HCT116 (cell line): ENCODE measurements at regions not wholly inside any gene's neighbourhood (a gene's known extent, or its start where the extent isn't known, plus 50 kb on each side); places are given as distances from the start of the nearest gene placed in this dataset.

ENCODE experiments used
- ATAC-seq: fragments of 200-7000 bp; cut with Tn5 transposase; 2 replicates; pipeline ENCODE4 v1.9.1; 2020; ENCODE audit warnings: mild to moderate bottlenecking, moderate library complexity
- BruUV-seq: library from RNA; stranded (reverse); fragments of 400-500 nt; replicated peaks from 2 replicates; lab custom pipeline; 2021; lab: Mats Ljungman, UMichigan
- CTCF ChIA-PET: fragments of 300-600 bp; sonication (Branson Sonifier 250); formaldehyde crosslinking; loops from one replicate; lab custom pipeline; 2021; ENCODE audit warnings: antibody characterized with exemption; lab: Charles Lee
- POLR2A ChIA-PET: fragments of 300-600, 350-600 bp; sonication (Branson Sonifier 250); formaldehyde crosslinking; loops from one replicate; lab custom pipeline; 2021; ENCODE audit warnings: antibody characterized with exemption; lab: Charles Lee
- RAD21 ChIA-PET, 2 experiments: fragments of 300-600 bp; sonication (Branson Sonifier 250); formaldehyde crosslinking; loops; one replicate each; lab custom pipeline; 2023; ENCODE audit warnings: low total read pairs in 2 of 2; ENCODE audit not compliant: uncharacterized antibody in 2 of 2, unreplicated experiment in 2 of 2, low non-redundant PET in 1 of 2; lab: Charles Lee
- DNase-seq: peaks from one replicate; pipeline ENCODE4 v3.0.0-alpha.2; 2010; ENCODE audit warnings: low read depth, low spot score
- H2AFZ ChIP-seq: fragments of 200-600 bp; shearing (Covaris generic), sonication (generic); 2 replicates; pipeline ENCODE4 v1.6.1; 2017; ENCODE audit warnings: low read depth, mixed run types, mixed read lengths, antibody characterized with exemption, low read length; ENCODE audit not compliant: poor library complexity, severe bottlenecking
- H3K27ac ChIP-seq: 2 replicates; pipeline ENCODE4 v1.5.1; 2012; ENCODE audit warnings: low read depth, low read length
- H3K27me3 ChIP-seq: fragments of 200-600 bp; sonication (generic); 2 replicates; pipeline ENCODE4 v1.6.1; 2016; ENCODE audit warnings: mixed run types, low read length, mixed read lengths; ENCODE audit not compliant: insufficient read depth
- H3K36me3 ChIP-seq, 2 experiments: fragments of 200-500 bp in 1 of 2; fragments of 200-600 bp in 1 of 2; sonication (Bioruptor generic) in 1 of 2; sonication (generic) in 1 of 2; 2 replicates each; pipeline versions ENCODE4 v1.5.1 to v1.6.1; 2014 to 2016; ENCODE audit warnings: low read length in 2 of 2, inconsistent platforms in 1 of 2, mixed read lengths in 1 of 2, mixed run types in 1 of 2; ENCODE audit not compliant: insufficient read depth in 2 of 2, control insufficient read depth in 1 of 2
- H3K4me1 ChIP-seq, 2 experiments: fragments of 200-600 bp in 1 of 2; sonication (generic) in 1 of 2; 2 replicates each; pipeline versions ENCODE4 v1.5.1 to v1.6.1; 2012 to 2017; ENCODE audit warnings: low read length in 2 of 2, inconsistent platforms in 1 of 2, mild to moderate bottlenecking in 1 of 2, mixed read lengths in 1 of 2, mixed run types in 1 of 2, moderate library complexity in 1 of 2; ENCODE audit not compliant: insufficient read depth in 2 of 2, control insufficient read depth in 1 of 2
- H3K4me2 ChIP-seq: fragments of 200-600 bp; sonication (generic); 2 replicates; pipeline ENCODE4 v1.6.1; 2017; ENCODE audit warnings: mixed run types, low read length, mixed read lengths
- H3K4me3 ChIP-seq, 2 experiments: fragments of 200-600 bp in 1 of 2; sonication (generic) in 1 of 2; replicated peaks in 1 of 2; 2 replicates each; pipeline ENCODE4 v1.5.1; 2011 to 2016; ENCODE audit warnings: low read length in 2 of 2, control low read depth in 1 of 2, low read depth in 1 of 2, mild to moderate bottlenecking in 1 of 2, mixed read lengths in 1 of 2, mixed run types in 1 of 2
- H3K79me2 ChIP-seq: fragments of 200-600 bp; sonication (generic); 2 replicates; pipeline ENCODE4 v1.6.1; 2017; ENCODE audit warnings: mild to moderate bottlenecking, mixed run types, low read length, moderate library complexity, mixed read lengths; ENCODE audit not compliant: insufficient read depth
- H3K9ac ChIP-seq: fragments of 200-600 bp; sonication (generic); 2 replicates; pipeline ENCODE4 v1.6.1; 2016; ENCODE audit warnings: low read length, mixed read lengths
- H3K9me2 ChIP-seq: fragments of 200-600 bp; sonication (generic), shearing (Covaris generic); 2 replicates; pipeline ENCODE4 v1.6.1; 2017; ENCODE audit warnings: mixed run types, mild to moderate bottlenecking, moderate library complexity; ENCODE audit not compliant: insufficient read depth
- H3K9me3 ChIP-seq, 2 experiments: fragments of 200-500 bp in 1 of 2; fragments of 200-600 bp in 1 of 2; sonication (Bioruptor generic) in 1 of 2; sonication (generic) in 1 of 2; 2 replicates each; pipeline ENCODE4 v1.6.1; 2014 to 2017; ENCODE audit warnings: low read length in 2 of 2, mixed read lengths in 2 of 2, inconsistent platforms in 1 of 2, low read depth in 1 of 2, mild to moderate bottlenecking in 1 of 2, mixed run types in 1 of 2, moderate library complexity in 1 of 2; ENCODE audit not compliant: control insufficient read depth in 1 of 2, insufficient read depth in 1 of 2
- H4K20me1 ChIP-seq: fragments of 200-600 bp; sonication (generic), shearing (Covaris generic); 2 replicates; pipeline ENCODE4 v1.6.1; 2017; ENCODE audit warnings: mixed run types, mild to moderate bottlenecking, moderate library complexity; ENCODE audit not compliant: insufficient read depth
- CBX3 ChIP-seq: IDR thresholded peaks from 2 replicates; pipeline ENCODE4 v1.6.1; 2012; ENCODE audit warnings: low read depth
- CEBPB ChIP-seq: IDR thresholded peaks from 2 replicates; pipeline ENCODE4 v1.6.1; 2012; ENCODE audit warnings: low read depth
- EGR1 ChIP-seq: IDR thresholded peaks from 2 replicates; pipeline ENCODE4 v1.6.1; 2012; ENCODE audit warnings: low read depth
- EZH2phosphoT487 ChIP-seq: fragments of 200-600 bp; IDR thresholded peaks from 2 replicates; pipeline ENCODE4 v1.6.1; 2018; ENCODE audit warnings: antibody characterized with exemption, borderline replicate concordance
- POLR2A ChIP-seq: IDR thresholded peaks from 2 replicates; pipeline ENCODE4 v1.7.0; 2011; ENCODE audit warnings: borderline replicate concordance; ENCODE audit not compliant: insufficient read depth, insufficient read length; ENCODE audit errors: extremely low read depth
- SP1 ChIP-seq: IDR thresholded peaks from 2 replicates; pipeline ENCODE4 v1.6.1; 2012; ENCODE audit warnings: low read depth
- SRF ChIP-seq: IDR thresholded peaks from 2 replicates; pipeline ENCODE4 v1.6.1; 2012; ENCODE audit warnings: low read depth
- YY1 ChIP-seq: IDR thresholded peaks from 2 replicates; pipeline ENCODE4 v1.6.1; 2011; ENCODE audit warnings: low read length, low read depth, moderate library complexity, mild to moderate bottlenecking; ENCODE audit not compliant: insufficient replicate concordance; ENCODE audit errors: extremely low read depth
- ZFX ChIP-seq: fragments of 450-650 bp; IDR thresholded peaks from 2 replicates; pipeline ENCODE4 v1.6.1; 2017
- ZNF274 ChIP-seq: fragments of 200-500 bp; sonication (Bioruptor generic); IDR thresholded peaks from 2 replicates; pipeline ENCODE4 v1.6.1; 2014; ENCODE audit warnings: mild to moderate bottlenecking, low read depth, low read length, inconsistent platforms
- intact Hi-C: fragments of 100-400 bp; cut with micrococcal nuclease; formaldehyde crosslinking; loops from 2 replicates; pipeline ENCODE4 v1.10.0; 2022
- TF ChIP-seq, protein P1 (sequence below): IDR thresholded peaks from 2 replicates; pipeline ENCODE4 v1.6.1; 2012; ENCODE audit warnings: low read depth
- TF ChIP-seq, protein P2 (sequence below): IDR thresholded peaks from 2 replicates; pipeline ENCODE4 v1.6.1; 2012

DNA sequence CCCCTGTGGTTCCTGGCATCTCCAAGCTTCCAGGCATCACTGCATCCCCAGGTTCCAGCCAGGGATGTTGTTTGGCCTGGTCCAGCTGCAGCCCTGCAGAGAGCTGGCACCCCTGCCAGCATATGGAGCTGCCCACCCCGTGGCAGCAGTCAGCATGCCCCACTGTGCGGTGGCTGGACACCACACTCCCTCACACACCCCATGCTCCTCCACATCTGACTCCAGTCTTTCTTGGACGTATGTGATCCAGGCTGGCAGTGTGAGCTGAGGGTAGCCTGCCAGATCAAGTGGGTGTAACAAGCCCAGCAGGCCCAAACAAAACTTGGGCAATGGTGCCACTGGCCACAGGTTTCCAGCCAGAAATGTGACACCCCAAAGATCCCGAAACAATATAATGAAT, 620.4 kb downstream of the RWDD3 start (continued):
- TF ChIP-seq ZFX, result no peak
- TF ChIP-seq POLR2A, result no peak
- no peak for TF ChIP-seq EGR1

DNA sequence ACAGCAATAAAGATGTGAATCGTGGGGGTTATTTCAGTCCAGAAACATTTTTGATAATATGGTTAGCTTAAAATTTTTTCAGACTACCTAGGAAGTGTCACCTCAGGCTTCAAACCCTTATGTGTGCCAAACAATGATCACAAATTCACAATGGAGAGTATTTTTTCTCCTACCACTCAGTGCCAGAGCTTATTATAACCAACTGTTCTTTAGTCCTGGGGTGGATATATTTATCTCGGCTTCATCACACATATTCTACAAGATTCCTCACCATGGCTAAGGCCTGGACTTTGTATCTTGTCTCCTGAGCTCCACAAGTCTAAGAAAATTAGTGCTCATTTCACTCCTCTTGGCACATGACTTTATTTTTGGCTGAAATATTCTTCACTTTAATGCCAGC, 629.1 kb downstream of the RWDD3 start:
- H3K79me2 ChIP-seq, result no peaks in the 10 kb centered on the region
- H3K27ac ChIP-seq, result no peak overlapping the region
- no peak for TF ChIP-seq SRF
- TF ChIP-seq SP1, result no peak
- TF ChIP-seq CEBPB, result no peak
- TF ChIP-seq ZNF274, result no peak
- no peak for TF ChIP-seq ZFX
- no peak for TF ChIP-seq CBX3
- no peak for TF ChIP-seq EZH2phosphoT487
- TF ChIP-seq, protein P1, sequence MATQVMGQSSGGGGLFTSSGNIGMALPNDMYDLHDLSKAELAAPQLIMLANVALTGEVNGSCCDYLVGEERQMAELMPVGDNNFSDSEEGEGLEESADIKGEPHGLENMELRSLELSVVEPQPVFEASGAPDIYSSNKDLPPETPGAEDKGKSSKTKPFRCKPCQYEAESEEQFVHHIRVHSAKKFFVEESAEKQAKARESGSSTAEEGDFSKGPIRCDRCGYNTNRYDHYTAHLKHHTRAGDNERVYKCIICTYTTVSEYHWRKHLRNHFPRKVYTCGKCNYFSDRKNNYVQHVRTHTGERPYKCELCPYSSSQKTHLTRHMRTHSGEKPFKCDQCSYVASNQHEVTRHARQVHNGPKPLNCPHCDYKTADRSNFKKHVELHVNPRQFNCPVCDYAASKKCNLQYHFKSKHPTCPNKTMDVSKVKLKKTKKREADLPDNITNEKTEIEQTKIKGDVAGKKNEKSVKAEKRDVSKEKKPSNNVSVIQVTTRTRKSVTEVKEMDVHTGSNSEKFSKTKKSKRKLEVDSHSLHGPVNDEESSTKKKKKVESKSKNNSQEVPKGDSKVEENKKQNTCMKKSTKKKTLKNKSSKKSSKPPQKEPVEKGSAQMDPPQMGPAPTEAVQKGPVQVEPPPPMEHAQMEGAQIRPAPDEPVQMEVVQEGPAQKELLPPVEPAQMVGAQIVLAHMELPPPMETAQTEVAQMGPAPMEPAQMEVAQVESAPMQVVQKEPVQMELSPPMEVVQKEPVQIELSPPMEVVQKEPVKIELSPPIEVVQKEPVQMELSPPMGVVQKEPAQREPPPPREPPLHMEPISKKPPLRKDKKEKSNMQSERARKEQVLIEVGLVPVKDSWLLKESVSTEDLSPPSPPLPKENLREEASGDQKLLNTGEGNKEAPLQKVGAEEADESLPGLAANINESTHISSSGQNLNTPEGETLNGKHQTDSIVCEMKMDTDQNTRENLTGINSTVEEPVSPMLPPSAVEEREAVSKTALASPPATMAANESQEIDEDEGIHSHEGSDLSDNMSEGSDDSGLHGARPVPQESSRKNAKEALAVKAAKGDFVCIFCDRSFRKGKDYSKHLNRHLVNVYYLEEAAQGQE, result no peak
- TF ChIP-seq, protein P2, sequence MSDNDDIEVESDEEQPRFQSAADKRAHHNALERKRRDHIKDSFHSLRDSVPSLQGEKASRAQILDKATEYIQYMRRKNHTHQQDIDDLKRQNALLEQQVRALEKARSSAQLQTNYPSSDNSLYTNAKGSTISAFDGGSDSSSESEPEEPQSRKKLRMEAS, result no peak
- TF ChIP-seq EGR1, result no peak
- TF ChIP-seq YY1, result no peak
- TF ChIP-seq POLR2A, result no peak
- H3K27me3 ChIP-seq, result no peaks in the 10 kb centered on the region
- H3K9me2 ChIP-seq, result no peaks in the 10 kb centered on the region
- ChIA-PET CTCF (no interaction called here), POLR2A (no interaction called here), RAD21 (no interaction called here)
- no peak overlapping the region for H3K4me2 ChIP-seq
- no peak for DNase-seq
- intact Hi-C loops, result no loop called here
- H3K9ac ChIP-seq, result no peak overlapping the region
- no peaks in the 10 kb centered on the region for H3K4me1 ChIP-seq
- H3K9me3 ChIP-seq, result no peaks in the 10 kb centered on the region
- no TSS peak for BruUV-seq
- no peaks in the 10 kb centered on the region for H3K36me3 ChIP-seq
- no peak overlapping the region for H2AFZ ChIP-seq
- no peak for ATAC-seq
- no peak overlapping the region for H3K4me3 ChIP-seq
- H4K20me1 ChIP-seq, result no peaks in the 10 kb centered on the region
